Coronary artery (tissue), 2 donors: ENCODE measurements at regions not wholly inside any gene's neighbourhood (a gene's known extent, or its start where the extent isn't known, plus 50 kb on each side); places are given as distances from the start of the nearest gene placed in this dataset.

Experiments used
- DNase-seq: peaks from one replicate; pipeline ENCODE4 v3.0.0-alpha.2; 2017; ENCODE audit warnings: low spot score
- H3K27ac ChIP-seq, 2 donors: fragments of 200-600 bp; sonication (generic); one replicate each; pipeline ENCODE4 v1.5.1; 2016 to 2019
- H3K4me3 ChIP-seq: fragments of 200-600 bp; sonication (generic); 2 replicates; pipeline ENCODE4 v1.5.1; 2016; ENCODE audit warnings: mild to moderate bottlenecking, moderate library complexity
- TF ChIP-seq, protein P1 (sequence below): fragments of 200-600 bp; sonication (generic); IDR thresholded peaks from one replicate; pipeline ENCODE4 v1.5.1; 2019; ENCODE audit warnings: antibody characterized with exemption

DNA sequence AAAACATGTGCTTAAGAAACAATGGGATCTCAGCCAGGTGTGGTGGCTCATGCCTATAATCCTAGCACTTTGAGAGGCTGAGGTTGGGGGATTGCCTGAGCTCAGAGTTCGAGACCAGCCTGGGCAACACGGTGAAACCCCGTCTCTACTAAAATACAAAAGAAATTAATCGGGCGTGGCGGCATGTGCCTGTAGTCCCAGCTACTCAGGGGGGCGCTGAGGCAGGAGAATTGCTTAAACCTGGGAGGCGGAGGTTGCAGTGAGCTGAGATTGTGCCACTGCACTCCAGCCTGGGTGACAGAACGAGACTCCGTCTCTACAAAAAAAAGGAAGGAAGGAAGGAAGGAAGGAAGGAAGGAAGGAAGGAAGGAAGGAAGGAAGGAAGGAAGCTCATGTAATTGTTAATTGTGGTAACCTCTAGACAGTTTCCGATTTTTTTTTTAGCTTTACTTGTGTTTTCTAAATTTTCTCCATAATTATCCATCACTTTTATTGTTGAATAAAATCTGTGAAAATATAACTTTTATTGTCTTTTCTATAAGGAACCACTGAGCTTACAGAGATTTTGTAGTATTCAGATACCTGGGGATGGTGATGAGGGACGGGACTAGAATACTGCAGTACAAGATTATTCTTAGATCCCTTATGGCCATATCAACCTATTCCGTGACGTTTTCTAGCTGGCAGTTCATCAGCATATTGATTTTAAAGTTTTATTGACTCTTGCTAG is 506.9 kb downstream of the NR2F2 start:
- H3K27ac ChIP-seq, result no peak overlapping the region
- TF ChIP-seq, protein P1, sequence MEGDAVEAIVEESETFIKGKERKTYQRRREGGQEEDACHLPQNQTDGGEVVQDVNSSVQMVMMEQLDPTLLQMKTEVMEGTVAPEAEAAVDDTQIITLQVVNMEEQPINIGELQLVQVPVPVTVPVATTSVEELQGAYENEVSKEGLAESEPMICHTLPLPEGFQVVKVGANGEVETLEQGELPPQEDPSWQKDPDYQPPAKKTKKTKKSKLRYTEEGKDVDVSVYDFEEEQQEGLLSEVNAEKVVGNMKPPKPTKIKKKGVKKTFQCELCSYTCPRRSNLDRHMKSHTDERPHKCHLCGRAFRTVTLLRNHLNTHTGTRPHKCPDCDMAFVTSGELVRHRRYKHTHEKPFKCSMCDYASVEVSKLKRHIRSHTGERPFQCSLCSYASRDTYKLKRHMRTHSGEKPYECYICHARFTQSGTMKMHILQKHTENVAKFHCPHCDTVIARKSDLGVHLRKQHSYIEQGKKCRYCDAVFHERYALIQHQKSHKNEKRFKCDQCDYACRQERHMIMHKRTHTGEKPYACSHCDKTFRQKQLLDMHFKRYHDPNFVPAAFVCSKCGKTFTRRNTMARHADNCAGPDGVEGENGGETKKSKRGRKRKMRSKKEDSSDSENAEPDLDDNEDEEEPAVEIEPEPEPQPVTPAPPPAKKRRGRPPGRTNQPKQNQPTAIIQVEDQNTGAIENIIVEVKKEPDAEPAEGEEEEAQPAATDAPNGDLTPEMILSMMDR, result no peak
- no peak for DNase-seq
- H3K4me3 ChIP-seq, result no peak overlapping the region

DNA sequence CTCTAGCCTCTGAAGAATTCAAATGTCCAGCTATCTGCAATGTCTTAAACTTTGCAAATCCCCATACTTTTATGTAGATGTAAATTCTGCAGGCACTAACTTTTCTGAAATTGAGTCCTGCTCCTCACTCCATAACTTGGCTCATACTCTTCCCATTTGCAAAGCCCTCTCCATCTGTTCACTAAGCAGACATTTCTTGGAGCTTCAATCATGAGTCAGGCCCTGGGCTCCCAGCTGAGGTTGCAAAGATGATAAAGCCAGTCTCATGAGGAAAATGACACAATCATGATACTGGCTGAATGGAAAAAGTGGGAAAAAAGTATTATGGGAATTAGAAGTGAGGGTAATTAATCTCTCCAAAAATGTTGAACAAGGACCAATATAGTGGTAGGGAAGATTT is 507.6 kb downstream of the NR2F2 start:
- Histone ChIP-seq H3K27ac (no peak overlapping the region), H3K4me3 (no peak overlapping the region)
- DNase-seq, result no peak
- TF ChIP-seq, protein P1, result no peak

DNA sequence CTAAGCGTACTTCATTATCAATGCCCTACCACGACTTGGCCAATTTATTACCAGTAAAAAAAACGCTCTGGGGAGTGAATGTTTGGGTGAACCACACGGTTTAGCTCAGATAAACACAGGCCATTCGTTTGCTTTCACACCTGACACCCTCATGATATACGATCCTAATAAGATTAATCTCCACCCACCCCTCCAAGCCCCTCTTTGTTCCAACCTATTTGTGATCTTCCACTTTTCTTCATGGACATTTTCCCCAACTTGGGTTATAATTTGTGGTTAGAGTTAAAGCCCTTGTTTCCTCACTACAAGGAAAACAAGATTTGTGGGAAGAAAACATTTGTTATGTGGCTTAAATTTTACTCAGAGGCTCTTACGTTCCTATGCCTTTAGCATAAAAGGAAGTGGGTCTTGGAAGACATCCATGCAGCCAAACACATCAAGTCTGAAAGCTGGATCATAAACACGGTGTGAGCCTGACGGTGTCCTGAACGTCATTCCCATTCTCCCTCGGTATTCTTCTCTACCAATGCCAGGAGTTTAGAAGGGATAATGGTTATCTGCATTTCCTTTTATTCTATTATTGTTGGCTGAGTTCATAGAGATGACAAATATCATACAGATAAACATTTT is 518.9 kb downstream of the NR2F2 start:
- H3K27ac ChIP-seq, result no peak overlapping the region
- no peak for DNase-seq
- H3K4me3 ChIP-seq, result no peak overlapping the region
- TF ChIP-seq, protein P1, result no peak

DNA sequence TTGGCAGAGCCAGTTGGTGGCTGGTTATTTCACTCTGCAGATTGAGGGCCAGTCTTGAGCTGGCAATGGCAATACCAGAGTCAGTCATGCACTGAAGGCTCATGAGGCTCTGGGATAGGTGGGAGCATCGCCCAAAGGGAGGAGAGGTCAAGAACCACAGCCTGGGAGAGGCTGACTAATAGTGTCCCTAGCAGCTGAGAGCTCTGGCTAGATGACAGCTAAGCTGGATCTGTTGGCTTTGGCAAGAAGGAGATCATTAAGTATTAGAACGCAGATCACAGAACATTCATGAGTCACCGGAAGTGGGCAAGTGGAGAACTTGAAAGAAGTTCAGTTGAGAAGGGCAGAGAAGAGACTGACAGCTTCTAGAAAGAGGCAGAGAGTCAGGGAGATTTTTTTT is 521.1 kb downstream of the NR2F2 start:
- TF ChIP-seq, protein P1, result no peak
- H3K4me3 ChIP-seq, result no peak overlapping the region
- no peak overlapping the region for H3K27ac ChIP-seq
- no peak for DNase-seq

DNA sequence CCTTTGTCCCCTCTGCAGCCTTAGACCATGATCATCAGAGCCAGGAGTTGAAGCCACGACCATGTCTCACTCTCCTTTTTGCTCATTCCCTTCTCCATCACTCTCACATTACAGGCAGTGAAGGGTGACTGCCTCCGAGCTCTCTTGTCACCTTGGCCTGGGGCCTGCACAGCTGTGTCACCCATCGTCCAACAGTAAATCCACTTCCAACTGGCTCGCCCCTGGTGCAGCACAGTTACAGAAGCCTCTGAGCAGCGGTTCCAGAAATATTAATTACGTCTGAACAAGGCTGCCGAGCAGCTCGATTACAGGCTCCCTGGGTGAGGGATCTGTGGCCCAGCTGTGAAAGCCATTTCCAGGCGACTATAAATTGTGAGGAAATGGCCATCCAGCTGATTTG is 528.2 kb downstream of the NR2F2 start:
- H3K4me3 ChIP-seq, result no peak overlapping the region
- DNase-seq, result no peak

DNA sequence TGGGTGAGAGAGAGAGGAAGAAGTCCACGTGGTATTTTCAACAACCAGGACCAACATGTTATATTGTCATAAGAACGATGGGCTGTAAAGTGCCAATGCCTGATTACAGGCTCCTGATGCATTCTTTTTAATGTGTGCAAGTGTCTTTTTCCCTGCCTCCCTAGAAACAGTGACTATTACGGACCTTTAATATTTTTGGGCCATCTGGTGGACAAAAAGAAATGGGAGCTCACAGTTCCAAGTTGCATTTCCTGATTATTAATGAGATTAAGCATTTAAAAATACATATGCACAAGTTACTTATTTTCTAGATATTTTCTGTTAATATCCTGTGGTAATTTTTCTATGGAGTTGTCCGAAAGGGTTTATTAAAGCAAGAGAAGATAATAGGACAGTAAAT is 530.2 kb downstream of the NR2F2 start:
- DNase-seq, result no peak
- Histone ChIP-seq H3K27ac (no peak overlapping the region), H3K4me3 (no peak overlapping the region)
- TF ChIP-seq, protein P1, result no peak

More for the DNA sequence above, 528.2 kb downstream of the NR2F2 start:
- H3K27ac ChIP-seq, result no peak overlapping the region
- TF ChIP-seq, protein P1, result no peak

DNA sequence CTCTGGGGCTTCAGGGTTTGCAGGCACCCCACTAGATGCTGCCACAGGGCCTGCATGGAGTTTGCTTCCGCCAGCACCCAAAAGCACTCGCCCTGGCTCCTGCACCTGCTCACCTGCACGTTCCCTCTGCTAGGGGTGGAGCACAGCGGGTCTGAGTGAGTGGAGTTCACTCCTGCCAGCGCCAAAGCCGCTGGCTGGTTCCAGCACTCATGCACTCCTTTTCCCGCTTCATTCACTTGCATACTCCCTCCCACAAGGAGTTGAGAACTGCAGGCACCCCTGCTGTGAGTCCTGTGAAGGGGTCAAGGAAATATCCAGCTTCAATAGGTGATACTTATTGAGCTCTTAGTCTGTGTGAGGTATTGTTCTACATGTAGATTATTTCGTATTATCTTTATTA is 537.5 kb downstream of the NR2F2 start:
- no peak overlapping the region for H3K27ac ChIP-seq
- no peak for DNase-seq
- TF ChIP-seq, protein P1, result no peak
- H3K4me3 ChIP-seq, result no peak overlapping the region
